ENCODE measurements at regions not wholly inside any gene's neighbourhood (a gene's known extent, or its start where the extent isn't known, plus 50 kb on each side); places are given as distances from the start of the nearest gene placed in this dataset.
A peak's percentile ranks its signal among the peaks of the same experiment; 100 is the strongest.

- H3K36me3 ChIP-seq (ENCODE audit: control insufficient read depth in 3 of 3, insufficient read depth in 2 of 3, low read depth in 1 of 3, low read length in 3 of 3) = no peaks in the 10 kb centered on the region
- no peaks in the 10 kb centered on the region for H3K9me3 ChIP-seq (ENCODE audit: control insufficient read depth in 2 of 2, insufficient read depth in 1 of 2, low read depth in 1 of 2, low read length in 1 of 2)
- H3K4me1 ChIP-seq (ENCODE audit: control insufficient read depth in 3 of 3, insufficient read depth in 2 of 3, low read depth in 1 of 3, low read length in 2 of 3) = no peaks in the 10 kb centered on the region
- 68 to 83% (median 74%) methylated on average over 2 of the region's 2 CpGs for WGBS, 3 donors
- no peak overlapping the region for H3K4me3 ChIP-seq (ENCODE audit: low read depth in 1 of 3, low read length in 3 of 3)
- peaks cover 0 to 2% (median 0%) of the 10 kb centered on the region in 3 donors for H3K27me3 ChIP-seq (ENCODE audit: control insufficient read depth in 3 of 3, insufficient read depth in 3 of 3, low read length in 3 of 3)
- no peak overlapping the region for H3K27ac ChIP-seq (ENCODE audit: low read depth in 1 of 3, low read length in 2 of 3)
- no peak for DNase-seq
- no peak for FAIRE-seq
Observed at GRCh38 chr2:12506846-12507245, 209.9 kb upstream of the TRIB2 start.

GRCh38 chr2:12507295-12507694, 209.4 kb upstream of the TRIB2 start:
- Histone ChIP-seq H3K4me1 (ENCODE audit: control insufficient read depth in 3 of 3, insufficient read depth in 2 of 3, low read depth in 1 of 3, low read length in 2 of 3) (no peaks in the 10 kb centered on the region), H3K36me3 (ENCODE audit: control insufficient read depth in 3 of 3, insufficient read depth in 2 of 3, low read depth in 1 of 3, low read length in 3 of 3) (no peaks in the 10 kb centered on the region), H3K27me3 (ENCODE audit: control insufficient read depth in 3 of 3, insufficient read depth in 3 of 3, low read length in 3 of 3) (peaks cover 0 to 2% (median 0%) of the 10 kb centered on the region in 3 donors), H3K27ac (ENCODE audit: low read depth in 1 of 3, low read length in 2 of 3) (no peak overlapping the region), H3K4me3 (ENCODE audit: low read depth in 1 of 3, low read length in 3 of 3) (no peak overlapping the region), H3K9me3 (ENCODE audit: control insufficient read depth in 2 of 2, insufficient read depth in 1 of 2, low read depth in 1 of 2, low read length in 1 of 2) (no peaks in the 10 kb centered on the region)
- no peak for FAIRE-seq
- DNase-seq = no peak
- 52 to 69% (median 69%) methylated on average over 7 of the region's 7 CpGs for WGBS, 3 donors

GRCh38 chr2:12510070-12510469, 206.7 kb upstream of the TRIB2 start:
- no peaks in the 10 kb centered on the region for H3K27me3 ChIP-seq (ENCODE audit: control insufficient read depth in 3 of 3, insufficient read depth in 3 of 3, low read length in 3 of 3)
- H3K4me1 ChIP-seq (ENCODE audit: control insufficient read depth in 3 of 3, insufficient read depth in 2 of 3, low read depth in 1 of 3, low read length in 2 of 3) = no peaks in the 10 kb centered on the region
- no peak overlapping the region for H3K27ac ChIP-seq (ENCODE audit: low read depth in 1 of 3, low read length in 2 of 3)
- no peaks in the 10 kb centered on the region for H3K36me3 ChIP-seq (ENCODE audit: control insufficient read depth in 3 of 3, insufficient read depth in 2 of 3, low read depth in 1 of 3, low read length in 3 of 3)
- no peak for FAIRE-seq
- H3K4me3 ChIP-seq (ENCODE audit: low read depth in 1 of 3, low read length in 3 of 3) = no peak overlapping the region
- H3K9me3 ChIP-seq (ENCODE audit: control insufficient read depth in 2 of 2, insufficient read depth in 1 of 2, low read depth in 1 of 2, low read length in 1 of 2) = no peaks in the 10 kb centered on the region
- no peak for DNase-seq

GRCh38 chr2:12513339-12513738, 203.4 kb upstream of the TRIB2 start:
- 9 to 58% (median 25%) methylated on average over 1 of the region's 1 CpG for WGBS, 3 donors
- Histone ChIP-seq H3K9me3 (ENCODE audit: control insufficient read depth in 2 of 2, insufficient read depth in 1 of 2, low read depth in 1 of 2, low read length in 1 of 2) (no peaks in the 10 kb centered on the region), H3K36me3 (ENCODE audit: control insufficient read depth in 3 of 3, insufficient read depth in 2 of 3, low read depth in 1 of 3, low read length in 3 of 3) (no peaks in the 10 kb centered on the region), H3K4me1 (ENCODE audit: control insufficient read depth in 3 of 3, insufficient read depth in 2 of 3, low read depth in 1 of 3, low read length in 2 of 3) (no peaks in the 10 kb centered on the region), H3K4me3 (ENCODE audit: low read depth in 1 of 3, low read length in 3 of 3) (no peak overlapping the region), H3K27ac (ENCODE audit: low read depth in 1 of 3, low read length in 2 of 3) (no peak overlapping the region), H3K27me3 (ENCODE audit: control insufficient read depth in 3 of 3, insufficient read depth in 3 of 3, low read length in 3 of 3) (no peaks in the 10 kb centered on the region)
- DNase-seq = peak in 1 of 2 donors; percentile 36
- FAIRE-seq = no peak

- Histone ChIP-seq H3K4me1 (ENCODE audit: control insufficient read depth in 3 of 3, insufficient read depth in 2 of 3, low read depth in 1 of 3, low read length in 2 of 3) (no peaks in the 10 kb centered on the region), H3K36me3 (ENCODE audit: control insufficient read depth in 3 of 3, insufficient read depth in 2 of 3, low read depth in 1 of 3, low read length in 3 of 3) (no peaks in the 10 kb centered on the region), H3K27me3 (ENCODE audit: control insufficient read depth in 3 of 3, insufficient read depth in 3 of 3, low read length in 3 of 3) (no peaks in the 10 kb centered on the region), H3K9me3 (ENCODE audit: control insufficient read depth in 2 of 2, insufficient read depth in 1 of 2, low read depth in 1 of 2, low read length in 1 of 2) (no peaks in the 10 kb centered on the region), H3K4me3 (ENCODE audit: low read depth in 1 of 3, low read length in 3 of 3) (no peak overlapping the region), H3K27ac (ENCODE audit: low read depth in 1 of 3, low read length in 2 of 3) (no peak overlapping the region)
- no peak for FAIRE-seq
- DNase-seq = no peak
- 70 to 82% (median 76%) methylated on average over 3 of the region's 3 CpGs for WGBS, 3 donors
Observed at GRCh38 chr2:12514168-12514567, 202.6 kb upstream of the TRIB2 start.

GRCh38 chr2:12514631-12515437, 201.9 kb upstream of the TRIB2 start:
- FAIRE-seq (no peak), DNase-seq (no peak)
- Histone ChIP-seq H3K36me3 (ENCODE audit: control insufficient read depth in 3 of 3, insufficient read depth in 2 of 3, low read depth in 1 of 3, low read length in 3 of 3) (no peaks in the 10 kb centered on the region), H3K9me3 (ENCODE audit: control insufficient read depth in 2 of 2, insufficient read depth in 1 of 2, low read depth in 1 of 2, low read length in 1 of 2) (no peaks in the 10 kb centered on the region), H3K4me3 (ENCODE audit: low read depth in 1 of 3, low read length in 3 of 3) (no peak overlapping the region), H3K27me3 (ENCODE audit: control insufficient read depth in 3 of 3, insufficient read depth in 3 of 3, low read length in 3 of 3) (no peaks in the 10 kb centered on the region), H3K4me1 (ENCODE audit: control insufficient read depth in 3 of 3, insufficient read depth in 2 of 3, low read depth in 1 of 3, low read length in 2 of 3) (no peaks in the 10 kb centered on the region), H3K27ac (ENCODE audit: low read depth in 1 of 3, low read length in 2 of 3) (no peak overlapping the region)
- 62 to 70% (median 66%) methylated on average over 9 of the region's 9 CpGs for WGBS, 3 donors

GRCh38 chr2:12515871-12516270, 200.9 kb upstream of the TRIB2 start:
- no peak for DNase-seq
- H3K4me3 ChIP-seq (ENCODE audit: low read depth in 1 of 3, low read length in 3 of 3) = no peak overlapping the region
- no peaks in the 10 kb centered on the region for H3K36me3 ChIP-seq (ENCODE audit: control insufficient read depth in 3 of 3, insufficient read depth in 2 of 3, low read depth in 1 of 3, low read length in 3 of 3)
- H3K27ac ChIP-seq (ENCODE audit: low read depth in 1 of 3, low read length in 2 of 3) = no peak overlapping the region
- no peak for FAIRE-seq
- no peaks in the 10 kb centered on the region for H3K27me3 ChIP-seq (ENCODE audit: control insufficient read depth in 3 of 3, insufficient read depth in 3 of 3, low read length in 3 of 3)
- H3K9me3 ChIP-seq (ENCODE audit: control insufficient read depth in 2 of 2, insufficient read depth in 1 of 2, low read depth in 1 of 2, low read length in 1 of 2) = no peaks in the 10 kb centered on the region
- H3K4me1 ChIP-seq (ENCODE audit: control insufficient read depth in 3 of 3, insufficient read depth in 2 of 3, low read depth in 1 of 3, low read length in 2 of 3) = no peaks in the 10 kb centered on the region
- 0 to 70% (median 16%) methylated on average over 1 of the region's 1 CpG for WGBS, 3 donors

GRCh38 chr2:12533337-12534005, 183.3 kb upstream of the TRIB2 start:
- DNase-seq (no peak), FAIRE-seq (no peak)
- Histone ChIP-seq H3K9me3 (ENCODE audit: control insufficient read depth in 2 of 2, insufficient read depth in 1 of 2, low read depth in 1 of 2, low read length in 1 of 2) (no peaks in the 10 kb centered on the region), H3K36me3 (ENCODE audit: control insufficient read depth in 3 of 3, insufficient read depth in 2 of 3, low read depth in 1 of 3, low read length in 3 of 3) (no peaks in the 10 kb centered on the region), H3K4me1 (ENCODE audit: control insufficient read depth in 3 of 3, insufficient read depth in 2 of 3, low read depth in 1 of 3, low read length in 2 of 3) (no peaks in the 10 kb centered on the region), H3K4me3 (ENCODE audit: low read depth in 1 of 3, low read length in 3 of 3) (no peak overlapping the region), H3K27ac (ENCODE audit: low read depth in 1 of 3, low read length in 2 of 3) (no peak overlapping the region), H3K27me3 (ENCODE audit: control insufficient read depth in 3 of 3, insufficient read depth in 3 of 3, low read length in 3 of 3) (no peaks in the 10 kb centered on the region)
- WGBS, 3 donors = 47 to 73% (median 60%) methylated on average over 1 of the region's 1 CpG
